ENCODE measurements at regions not wholly inside any gene's neighbourhood (a gene's known extent, or its start where the extent isn't known, plus 50 kb on each side); places are given as distances from the start of the nearest gene placed in this dataset.

DNA sequence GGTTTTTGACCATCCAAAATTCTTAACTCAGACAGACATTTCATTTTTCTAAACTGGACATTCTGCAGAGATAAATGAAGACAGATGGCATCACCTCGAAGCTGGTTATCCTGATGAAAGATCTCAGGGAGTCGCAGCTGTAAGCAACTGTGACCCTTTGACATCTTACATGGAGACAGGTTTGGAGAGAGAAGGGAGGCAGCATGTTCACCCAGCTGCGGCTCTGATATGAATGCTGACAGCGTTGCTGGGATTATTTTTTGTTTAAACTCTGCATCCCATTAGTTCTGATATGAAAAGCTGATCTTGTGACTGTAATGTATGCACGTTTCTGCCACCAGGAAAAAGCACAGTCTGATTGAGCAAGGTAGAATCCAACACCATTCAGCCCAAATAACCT, 89.4 kb downstream of the C6orf118 start:
- no peak overlapping the region for H3K27ac ChIP-seq (ENCODE audit: extremely low read length, insufficient read depth, low read length)
- FAIRE-seq (no peak), DNase-seq (ENCODE audit: low spot score) (no peak), ATAC-seq (no peak)
- H3K4me3 ChIP-seq (replicated peaks in 1 of 3; ENCODE audit: insufficient read depth in 1 of 3, low read depth in 2 of 3, low read length in 3 of 3) = no peak overlapping the region
- no peaks in the 10 kb centered on the region for H4K20me1 ChIP-seq (ENCODE audit: insufficient read depth, low read length)
- H3K9me3 ChIP-seq (ENCODE audit: low read length) = peaks cover 94% of the 10 kb centered on the region
- H3K79me2 ChIP-seq (ENCODE audit: insufficient read depth, low read length) = no peaks in the 10 kb centered on the region
- no peak overlapping the region for H3K9ac ChIP-seq (ENCODE audit: insufficient read depth, low read depth, low read length)
- under 1% methylated on average over 5 of the region's 5 CpGs for WGBS (ENCODE audit: low lambda C conversion rate)
- intact Hi-C loops (cut with micrococcal nuclease; ENCODE audit: unreplicated experiment) = no loop called here
- POLR2A ChIA-PET = no interaction called here
- TF ChIP-seq HNRNPLL (IDR thresholded peaks at IDR 0.05; ENCODE audit: low read depth, low read length, poor library complexity, severe bottlenecking) (no peak), ARID2 (CRISPR knock-in tag; IDR thresholded peaks at IDR 0.05; ENCODE audit: borderline replicate concordance) (no peak), NFATC3 (CRISPR knock-in tag; IDR thresholded peaks at IDR 0.05) (no peak), AKAP8 (CRISPR knock-in tag; IDR thresholded peaks at IDR 0.05) (no peak), FOXP1 (IDR thresholded peaks at IDR 0.05) (no peak), FOXP1 (CRISPR knock-in tag; IDR thresholded peaks at IDR 0.05) (no peak), EED (CRISPR knock-in tag; IDR thresholded peaks at IDR 0.05) (no peak), ZNF816 (CRISPR knock-in tag; IDR thresholded peaks at IDR 0.05; ENCODE audit: borderline replicate concordance) (no peak), ZNF33A (CRISPR knock-in tag; IDR thresholded peaks at IDR 0.05; ENCODE audit: borderline replicate concordance) (no peak), ZNF367 (CRISPR knock-in tag; IDR thresholded peaks at IDR 0.05; ENCODE audit: borderline replicate concordance) (no peak), ZNF343 (CRISPR knock-in tag; IDR thresholded peaks at IDR 0.05) (no peak), ZNF615 (CRISPR knock-in tag; IDR thresholded peaks at IDR 0.05; ENCODE audit: borderline replicate concordance) (no peak), KDM4B (CRISPR knock-in tag; IDR thresholded peaks at IDR 0.05) (no peak), ZNF234 (CRISPR knock-in tag; conservative IDR thresholded peaks at IDR 0.05) (no peak)
- no TSS peak for BruUV-seq (replicated peaks)
- in situ Hi-C loops (cut with HindIII; ENCODE audit: extremely low pct_ligation_motif_present, low pct_unique_long_range_greater_than_20kb) = no loop called here
- H2AFZ ChIP-seq (ENCODE audit: low read length) = no peak overlapping the region
- H3K36me3 ChIP-seq (replicated peaks in 1 of 2; ENCODE audit: control insufficient read depth in 1 of 2, insufficient read depth in 2 of 2, low read length in 2 of 2) = no peaks in the 10 kb centered on the region
- H3K27me3 ChIP-seq (ENCODE audit: control insufficient read depth in 1 of 2, insufficient read depth in 2 of 2, low read length in 2 of 2) = no peaks in the 10 kb centered on the region
- no peak overlapping the region for H3K4me2 ChIP-seq (ENCODE audit: low read depth, low read length)
- CTCF ChIA-PET (ENCODE audit: low intra/inter-chr PET ratio, low total read pairs) = no interaction called here
- H3K4me1 ChIP-seq (ENCODE audit: insufficient read depth, low read length) = no peaks in the 10 kb centered on the region

All from HepG2 (cell line).